ENCODE measurements at regions not wholly inside any gene's neighbourhood (a gene's known extent, or its start where the extent isn't known, plus 50 kb on each side); places are given as distances from the start of the nearest gene placed in this dataset.

DNA sequence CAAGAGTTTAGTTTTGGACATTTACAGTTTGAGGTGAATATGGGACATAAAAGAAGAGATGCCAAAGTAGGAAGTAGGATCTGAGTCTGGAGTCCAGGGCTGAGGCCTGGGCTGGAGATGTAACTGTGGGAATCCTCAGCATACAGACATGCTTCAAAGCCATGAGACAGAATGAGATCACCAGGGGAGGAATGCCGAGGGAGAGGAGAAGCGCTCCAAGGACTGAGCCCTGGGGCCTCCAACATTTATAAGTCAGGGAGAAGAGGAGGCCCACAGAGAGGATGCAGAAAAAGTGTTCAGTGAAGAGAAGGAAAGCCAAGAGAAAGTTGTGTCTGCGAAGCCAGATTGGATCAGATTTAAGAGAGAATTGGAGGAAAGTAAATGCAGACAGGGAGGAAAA lies 277.5 kb upstream of the MYOCD start:
- DNase-seq, result no peak

DNA sequence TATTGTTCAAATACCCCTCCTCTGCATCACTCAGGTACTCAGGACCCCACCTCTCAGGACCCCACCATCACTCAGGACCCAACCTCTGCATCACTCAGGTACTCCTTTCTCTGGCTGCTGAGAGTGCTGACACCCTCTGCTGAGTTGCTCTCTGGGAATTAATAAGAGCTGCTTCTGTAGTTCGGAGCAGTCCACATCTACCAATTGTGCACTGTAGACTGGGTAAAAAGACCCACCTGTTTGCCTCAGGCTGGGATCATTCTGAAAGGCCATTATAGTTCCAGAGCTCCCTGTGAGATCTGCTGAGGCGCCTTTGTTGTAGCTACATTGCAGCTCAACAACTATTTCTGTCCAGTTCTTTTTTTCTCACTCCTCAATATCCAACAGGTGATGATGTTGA lies 276.3 kb upstream of the MYOCD start:
- DNase-seq, result no peak

DNA sequence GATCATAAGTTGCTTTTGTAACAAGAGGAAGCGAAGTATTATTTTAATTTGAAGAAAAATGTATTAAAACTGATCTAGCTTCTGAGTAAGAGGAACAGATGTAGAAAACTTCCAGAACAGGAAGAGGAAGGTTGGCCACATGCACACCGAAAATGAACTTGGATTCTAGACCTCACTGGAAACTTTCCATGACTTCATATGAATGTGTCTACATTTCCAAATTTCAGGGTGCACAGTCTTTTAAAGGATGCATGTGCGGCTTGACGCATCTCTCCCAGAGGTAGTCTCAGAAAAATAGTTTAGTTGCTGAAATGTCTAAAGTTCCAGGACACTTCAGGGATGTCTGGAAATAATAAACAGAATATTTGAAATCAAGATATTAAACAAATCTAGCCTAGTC lies 275.1 kb upstream of the MYOCD start:
- DNase-seq, result no peak

DNA sequence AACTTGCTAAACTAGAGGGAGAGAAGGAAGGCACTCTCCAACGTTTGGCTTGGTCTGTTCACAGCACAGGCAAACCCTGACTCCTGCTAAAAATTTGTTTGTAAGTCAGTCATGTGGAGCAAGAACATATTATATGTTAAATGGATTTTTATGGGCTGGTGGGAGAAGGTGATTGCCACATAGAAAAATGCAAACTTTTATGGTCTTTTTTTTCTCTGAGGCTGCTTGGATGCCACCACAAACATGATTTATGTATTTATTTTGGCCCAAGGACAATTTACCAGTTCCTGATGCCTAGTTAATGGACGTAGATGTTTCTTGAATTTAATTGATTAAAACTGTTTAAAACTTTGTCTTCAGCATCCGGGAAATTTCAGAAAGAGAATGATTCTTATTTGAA lies 274.2 kb upstream of the MYOCD start:
- DNase-seq, result no peak

DNA sequence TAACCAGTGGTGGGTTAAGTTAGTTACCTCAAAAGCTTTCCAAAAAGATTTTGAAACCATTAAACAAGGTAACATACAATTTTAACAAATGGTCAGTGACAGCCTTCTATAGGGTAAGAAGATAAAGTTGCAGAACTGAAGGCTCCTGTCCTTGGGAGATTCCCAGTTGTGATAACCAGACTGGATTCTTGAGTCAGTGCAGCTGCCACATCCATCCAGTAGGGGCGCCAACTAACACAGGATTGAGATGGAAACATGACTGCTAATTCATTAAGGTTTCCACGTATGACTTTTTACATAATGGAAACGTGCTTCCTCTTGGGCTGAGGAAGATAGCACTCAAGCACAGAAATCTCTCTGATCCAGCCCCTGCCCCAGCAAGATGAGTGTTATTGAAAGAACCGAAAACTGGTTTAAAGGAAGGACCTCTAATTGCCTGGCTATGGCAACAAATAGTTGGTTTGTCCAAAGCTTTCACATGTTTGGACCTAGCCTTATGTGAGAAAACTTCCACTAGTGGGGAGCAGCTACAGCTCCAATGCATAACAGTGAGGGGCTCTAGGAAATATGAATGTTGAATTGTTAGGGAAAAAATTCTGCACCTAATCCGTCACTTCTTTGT lies 269.8 kb upstream of the MYOCD start:
- DNase-seq, result no peak

DNA sequence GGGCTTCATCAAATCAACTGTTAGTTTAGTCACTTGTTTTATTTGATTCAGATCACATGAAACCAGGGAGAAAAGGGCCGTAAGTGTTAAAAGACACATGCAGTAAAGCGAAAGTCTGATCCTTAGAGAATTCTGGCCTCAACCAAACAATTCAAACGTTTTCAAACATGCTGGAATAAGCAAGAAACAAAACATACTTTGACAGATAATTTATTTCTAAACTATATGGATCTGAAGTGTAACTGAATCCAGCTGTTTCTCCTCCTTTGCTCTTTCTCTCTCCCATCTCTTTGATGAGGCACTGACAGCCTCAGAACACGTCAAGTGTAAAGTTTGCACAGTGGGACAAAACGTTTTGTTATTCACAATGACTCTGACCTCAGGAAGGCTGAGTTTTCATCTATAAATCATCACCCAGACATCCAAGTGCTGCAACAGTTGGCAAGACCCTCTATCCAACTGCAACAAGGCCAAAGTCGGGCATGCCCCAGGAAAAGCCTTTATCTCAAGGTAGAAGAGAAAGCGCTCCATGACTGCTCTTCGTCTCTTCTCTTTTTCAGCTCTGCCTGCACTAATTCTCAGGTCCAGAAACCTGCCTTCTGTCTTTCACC lies 267.1 kb upstream of the MYOCD start:
- no peak for DNase-seq

DNA sequence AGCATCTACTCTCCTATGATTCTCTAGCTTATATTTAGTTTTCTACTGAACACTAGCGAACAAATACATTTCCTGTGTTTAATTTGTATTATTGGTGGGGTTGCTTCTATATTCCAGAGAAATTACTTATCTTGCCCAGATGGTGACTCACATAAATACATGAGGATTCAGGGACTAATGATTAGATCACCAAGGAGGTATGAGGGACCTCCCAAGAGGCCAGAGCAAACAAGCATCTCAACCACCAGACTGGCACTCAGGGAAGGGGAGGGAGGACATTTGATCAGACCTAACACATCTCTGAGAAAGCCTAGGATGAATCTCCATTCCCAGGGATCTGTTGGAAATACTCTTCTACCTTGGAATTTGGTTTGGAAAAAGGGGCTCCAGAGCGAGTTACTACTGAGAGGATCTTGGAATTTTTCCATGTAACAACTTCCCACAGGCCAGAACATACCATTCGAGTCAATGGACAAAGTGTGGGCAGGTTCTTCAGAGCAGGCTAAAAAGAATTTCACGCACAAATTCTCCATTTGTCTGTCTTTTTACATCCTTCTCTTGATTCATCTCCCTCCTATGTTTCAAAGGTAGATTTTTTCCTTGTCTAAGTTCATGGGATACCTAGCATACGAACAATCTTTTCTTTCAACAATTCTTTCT lies 262.6 kb upstream of the MYOCD start:
- no peak for DNase-seq

DNA sequence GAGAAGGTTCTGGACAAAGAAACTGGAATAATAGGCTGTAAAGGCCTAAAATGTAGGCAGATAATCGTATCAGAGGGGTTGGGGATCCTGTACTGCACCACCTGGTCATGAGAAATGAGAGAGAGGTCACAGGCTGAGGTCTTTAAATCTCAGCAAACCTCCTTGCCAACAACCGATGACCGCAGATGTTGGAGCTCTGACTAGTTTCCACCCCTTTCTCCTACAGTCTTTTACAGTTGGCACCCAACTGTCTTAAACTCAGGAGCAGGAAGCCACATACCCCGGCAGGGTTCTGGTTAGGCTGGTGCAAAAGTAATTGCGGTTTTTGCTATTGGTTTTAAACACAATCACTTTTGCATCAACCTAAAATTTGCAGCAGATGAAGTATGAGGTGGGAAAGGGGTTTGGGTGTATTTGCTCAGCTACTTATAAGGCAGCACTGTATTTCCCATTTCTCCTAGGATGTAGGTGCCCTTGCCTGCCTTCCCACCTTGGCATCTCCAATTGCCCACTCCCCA lies 261.8 kb upstream of the MYOCD start:
- no peak for DNase-seq

DNA sequence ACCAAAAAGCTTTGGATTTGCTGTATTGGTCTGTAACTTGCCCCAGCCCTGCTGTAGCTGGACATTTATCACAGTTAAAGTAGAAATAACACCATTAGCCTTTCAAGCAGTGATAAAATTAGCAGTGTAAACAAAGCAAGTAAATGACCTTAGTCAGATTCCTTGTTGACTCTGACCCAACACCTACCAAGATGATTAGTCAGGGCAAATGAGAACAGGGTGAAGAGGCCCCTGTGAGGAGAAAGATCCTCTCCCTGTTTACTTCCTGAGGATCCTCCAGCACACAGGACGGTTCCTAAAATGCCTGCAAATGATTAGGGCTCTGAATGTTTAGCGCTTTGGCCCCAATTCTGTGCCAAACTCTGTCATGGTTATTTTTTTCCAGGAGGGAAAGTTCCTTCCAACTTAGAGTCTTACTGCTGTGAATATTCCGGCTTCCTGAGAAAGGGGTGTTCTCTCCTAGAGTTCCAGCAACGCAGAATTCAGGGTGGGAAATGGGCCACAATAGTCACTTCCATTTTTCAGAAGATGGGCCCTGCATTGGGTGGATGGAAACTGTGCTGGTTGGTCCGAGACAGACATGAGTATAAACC lies 259.0 kb upstream of the MYOCD start:
- no peak for DNase-seq

DNA sequence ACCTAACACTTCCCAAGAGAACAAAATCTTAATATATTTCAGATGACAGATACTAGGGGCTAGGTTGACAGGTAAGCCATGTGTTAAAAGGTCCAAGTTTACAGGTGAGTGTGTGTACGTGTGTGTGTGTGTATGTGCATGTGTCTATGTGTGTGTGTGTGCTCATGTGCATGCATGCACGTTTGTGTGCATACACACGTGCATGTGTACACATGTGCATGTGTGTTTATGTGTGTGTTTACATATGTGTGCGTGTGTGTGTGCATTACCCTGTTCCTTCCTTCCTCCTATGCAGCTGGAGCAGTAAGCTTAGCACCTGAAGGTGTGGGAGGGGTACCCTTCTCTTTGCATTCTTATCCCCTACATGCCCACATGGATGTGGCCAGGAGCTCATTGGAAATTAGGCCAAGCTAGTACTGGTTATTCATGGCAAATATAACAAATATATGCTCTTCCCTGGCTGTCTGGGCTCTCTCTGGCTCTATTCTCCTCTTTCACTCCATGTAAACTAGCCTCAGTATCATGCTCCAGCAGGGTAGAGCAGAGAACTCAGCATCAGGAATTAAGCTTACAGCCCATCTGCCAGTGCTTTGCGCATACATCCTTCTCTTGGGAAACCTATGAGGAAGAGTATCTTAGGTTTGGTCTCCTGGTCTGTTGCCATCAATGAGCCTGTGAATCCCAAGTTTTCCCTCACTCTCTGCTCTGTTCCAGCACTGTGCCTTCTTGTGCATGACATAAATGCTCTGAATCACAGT lies 258.0 kb upstream of the MYOCD start:
- DNase-seq, result no peak

DNA sequence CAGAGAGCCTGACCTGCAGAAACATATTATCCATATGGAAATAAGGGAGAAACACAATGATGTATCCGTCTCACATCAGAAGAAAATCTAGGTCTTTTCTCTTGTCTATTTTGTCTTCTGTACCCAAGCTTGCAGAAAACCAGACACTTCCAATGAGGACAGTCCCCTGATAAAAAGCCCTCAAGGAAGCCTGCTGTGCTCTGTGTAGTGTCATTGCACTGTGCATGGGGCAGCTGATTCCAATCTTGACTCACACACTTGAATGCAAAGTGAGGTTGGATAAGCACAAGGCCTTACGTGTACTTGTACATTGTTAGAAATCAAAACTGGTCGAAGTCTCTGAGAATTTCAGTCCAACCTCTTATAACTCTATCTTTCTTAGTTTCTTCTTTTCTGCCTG lies 256.6 kb upstream of the MYOCD start:
- no peak for DNase-seq

DNA sequence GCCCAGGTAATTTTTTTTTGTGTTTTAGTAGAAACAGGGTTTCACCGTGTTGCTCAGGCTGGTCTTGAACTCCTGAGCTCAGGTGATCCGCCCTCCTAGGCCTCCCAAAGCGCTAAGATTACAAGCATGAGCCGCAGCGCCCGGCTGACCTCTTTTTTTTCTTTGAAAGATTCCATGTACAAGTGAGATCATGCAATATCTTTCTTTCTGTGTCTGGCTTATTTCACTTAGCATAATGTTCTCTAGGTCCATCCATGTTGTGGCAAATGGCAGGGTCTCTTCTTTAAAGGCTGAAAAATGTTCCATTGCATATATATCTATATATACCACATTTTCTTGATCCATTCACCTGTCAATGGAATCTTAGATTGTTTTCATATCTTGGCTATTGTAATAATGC lies 255.0 kb upstream of the MYOCD start:
- DNase-seq, result no peak

DNA sequence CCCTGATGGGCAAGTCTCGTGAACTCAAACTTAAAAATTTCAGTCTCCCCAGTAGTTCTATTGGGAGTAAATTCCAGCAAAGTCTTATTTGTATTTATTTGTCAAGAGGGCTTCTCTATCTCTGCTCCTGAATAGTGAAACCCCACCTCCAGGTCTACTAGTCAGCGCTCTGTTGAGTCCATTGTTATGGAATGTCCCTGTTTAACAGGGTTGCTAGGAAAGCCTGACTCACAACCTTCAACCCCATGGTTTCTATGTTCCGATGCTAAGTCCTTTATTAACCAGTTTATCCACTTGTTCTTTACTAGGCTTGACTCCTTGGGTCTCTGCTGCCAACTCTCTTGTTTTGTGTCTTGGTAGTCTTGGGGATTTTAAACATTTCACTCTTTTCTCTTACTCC lies 250.7 kb upstream of the MYOCD start:
- no peak for DNase-seq

DNA sequence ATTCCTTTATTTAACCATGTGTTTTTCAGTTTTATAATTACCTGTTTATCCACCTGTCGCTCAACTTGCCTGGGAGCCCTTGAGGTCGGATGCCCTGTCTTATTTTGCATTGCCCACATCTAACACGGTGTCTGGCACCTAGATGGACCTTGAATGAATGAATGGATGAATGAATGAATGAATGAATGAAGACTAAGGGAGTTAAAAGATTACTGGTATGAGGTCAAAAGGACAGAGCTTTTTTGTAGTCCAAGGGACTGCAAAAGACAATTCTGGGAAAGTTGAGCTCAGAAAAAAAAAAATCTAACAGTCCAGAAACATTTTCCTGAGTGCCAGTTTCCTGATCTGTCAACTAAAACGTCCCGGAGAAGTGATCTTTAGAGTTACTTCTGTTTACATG lies 244.6 kb upstream of the MYOCD start:
- DNase-seq, result no peak

DNA sequence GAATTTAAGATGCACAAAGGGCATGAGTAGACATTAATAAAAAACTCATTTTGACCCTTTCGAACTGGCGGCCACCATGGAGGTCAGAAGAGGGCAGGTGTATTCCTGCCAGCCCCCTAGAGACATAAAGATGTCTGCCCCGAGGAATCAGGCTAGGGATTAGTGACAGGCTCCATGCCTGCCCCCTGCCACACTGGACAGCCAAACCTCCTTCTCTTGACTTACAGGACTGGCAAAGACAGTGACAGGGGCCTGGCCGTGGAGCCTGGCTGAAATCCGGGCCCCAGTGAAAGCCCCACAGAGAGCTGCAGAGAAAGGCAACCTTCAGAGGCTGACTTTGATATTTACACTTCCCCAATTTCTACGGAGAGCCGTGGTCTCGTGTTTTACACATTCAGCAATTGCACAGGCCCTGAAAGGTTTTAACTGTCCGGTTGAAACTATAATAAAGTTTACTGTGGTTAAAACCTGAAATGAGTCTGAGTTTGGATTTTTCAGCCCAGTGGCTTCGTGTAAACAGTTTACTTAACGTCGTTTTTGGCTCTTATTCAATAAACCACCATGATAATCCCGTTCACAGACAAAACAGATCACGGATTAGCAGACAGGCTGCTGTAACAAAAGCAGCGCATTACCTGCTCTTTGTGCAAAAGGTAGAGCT lies 243.9 kb upstream of the MYOCD start:
- DNase-seq, result no peak

DNA sequence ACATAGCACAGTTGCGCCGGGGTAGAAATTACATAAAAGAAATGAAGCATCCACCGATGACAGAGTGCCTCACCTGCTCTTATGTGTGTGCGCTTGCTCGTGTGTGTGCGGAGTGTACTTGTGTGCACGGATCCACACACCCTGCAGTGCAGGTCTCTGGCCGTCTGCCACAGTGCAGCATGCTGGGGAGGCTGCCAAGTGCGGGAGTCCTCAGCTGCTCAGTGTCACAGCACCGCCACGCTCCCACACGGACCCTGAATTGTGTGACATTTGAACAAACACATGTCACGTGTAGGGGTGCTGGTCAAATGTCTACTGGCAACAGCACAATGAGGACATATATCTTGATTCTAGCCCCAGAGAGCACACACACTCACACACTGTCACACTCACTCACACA lies 243.0 kb upstream of the MYOCD start:
- no peak for DNase-seq

DNA sequence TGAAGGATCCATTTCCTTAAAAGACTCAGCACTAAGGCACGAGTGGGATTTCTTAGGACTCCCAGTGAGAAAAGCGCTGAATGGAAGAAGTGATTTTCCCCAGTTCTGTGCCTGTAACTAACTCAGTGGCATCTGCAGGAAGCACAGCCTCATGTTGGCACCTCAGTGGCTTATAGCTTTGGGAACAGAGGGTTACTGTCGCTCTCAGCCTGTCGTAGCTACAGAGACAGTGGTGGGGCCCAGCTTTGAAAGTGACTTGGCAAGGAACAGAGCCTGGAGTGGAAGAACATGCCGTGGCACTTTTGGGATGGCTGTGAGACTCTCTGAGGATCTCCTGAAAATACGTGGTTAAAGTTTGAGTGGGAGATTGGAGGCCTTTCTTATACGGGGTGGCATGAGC lies 242.4 kb upstream of the MYOCD start:
- DNase-seq, result no peak

DNA sequence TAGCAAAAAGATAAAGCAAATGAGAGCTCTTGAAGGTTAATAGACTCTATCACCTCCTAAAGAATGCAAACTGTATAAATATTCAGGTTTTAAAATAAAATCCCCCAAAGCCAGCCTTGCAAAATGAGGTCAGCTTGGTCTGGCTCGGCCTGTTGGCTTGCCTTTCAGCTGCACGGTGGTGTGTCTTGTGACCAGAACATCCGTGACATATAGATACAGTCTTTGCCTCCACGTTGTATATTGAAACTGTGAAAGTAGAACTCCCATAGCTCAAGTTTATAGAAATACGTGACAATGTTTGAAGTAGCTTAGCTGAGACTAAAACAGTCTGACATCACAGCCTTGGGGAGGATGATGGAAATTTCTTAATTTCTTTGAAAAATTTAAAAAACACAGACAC lies 236.6 kb upstream of the MYOCD start:
- DNase-seq, result no peak

DNA sequence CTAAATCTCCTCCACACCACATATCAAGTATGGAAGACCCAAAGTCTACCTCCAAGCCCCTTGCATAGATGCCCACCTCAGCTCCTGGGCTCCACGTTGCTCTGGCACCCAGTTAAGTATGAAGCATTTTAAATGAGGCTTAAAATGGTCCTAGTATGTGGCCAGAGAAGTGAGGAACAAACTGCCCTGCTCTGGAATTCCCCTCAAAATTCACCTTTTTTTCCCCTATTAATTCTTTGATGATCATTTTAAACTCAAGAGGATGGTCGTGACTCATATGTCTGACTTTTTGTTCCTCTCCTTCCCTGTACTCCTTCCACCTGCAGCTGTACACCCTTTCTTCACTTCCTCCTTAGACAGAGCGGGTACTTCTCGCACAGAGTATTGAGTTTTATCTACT lies 234.5 kb upstream of the MYOCD start:
- no peak for DNase-seq

DNA sequence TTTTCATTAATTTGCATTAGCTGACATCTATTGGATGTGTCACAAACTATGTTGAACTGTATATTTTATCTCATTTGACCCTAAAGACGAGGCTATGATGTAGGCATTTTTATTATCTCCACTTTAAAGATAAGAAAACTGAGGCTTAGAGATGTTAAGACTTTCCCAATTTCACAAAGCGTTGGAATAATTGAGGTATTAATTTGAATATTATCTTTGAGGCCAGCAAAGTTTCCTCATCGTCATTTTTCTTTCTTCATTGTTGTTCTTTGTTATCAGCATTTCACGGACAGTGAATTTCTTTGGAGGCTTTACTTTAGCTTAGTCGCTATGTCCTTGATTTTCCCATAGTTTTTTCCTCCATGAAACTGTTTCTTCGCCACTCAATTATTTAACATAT lies 227.5 kb upstream of the MYOCD start:
- no peak for DNase-seq

DNA sequence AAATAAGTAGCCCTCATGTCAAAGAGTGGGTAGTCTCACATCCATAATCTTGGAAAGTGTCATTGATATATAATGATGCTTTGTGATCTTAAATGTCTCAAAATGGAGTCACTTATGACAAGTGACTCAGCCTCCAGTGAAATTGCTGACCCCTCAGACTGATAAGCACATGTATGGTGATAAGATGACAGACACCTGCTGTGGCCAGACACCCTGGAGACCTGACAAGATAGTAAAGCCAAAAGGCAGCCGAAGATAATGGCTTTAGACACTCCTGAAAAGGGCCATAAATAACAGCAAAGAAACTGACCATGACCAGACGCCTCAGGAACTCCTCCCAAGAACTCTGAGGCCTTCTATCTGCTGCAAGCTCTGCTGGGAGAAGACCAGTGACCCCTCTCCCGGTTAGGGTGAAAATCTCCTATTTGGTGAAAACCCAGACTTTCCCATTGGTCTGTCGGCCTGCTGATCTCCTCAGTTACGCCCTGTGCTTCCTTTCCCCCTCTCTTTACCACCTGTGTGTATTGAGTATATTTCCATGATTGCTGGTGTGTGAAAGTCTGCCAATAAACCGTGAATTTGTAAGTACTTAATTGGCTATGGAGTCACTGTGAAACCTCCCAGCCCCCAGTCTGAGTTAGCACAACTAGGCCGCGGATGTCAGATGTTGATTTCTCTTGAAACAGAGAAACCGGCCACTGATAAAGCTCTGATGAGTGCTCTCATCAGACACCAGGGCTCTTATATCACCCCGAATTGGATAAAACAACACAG lies 226.7 kb upstream of the MYOCD start:
- DNase-seq, result no peak

DNA sequence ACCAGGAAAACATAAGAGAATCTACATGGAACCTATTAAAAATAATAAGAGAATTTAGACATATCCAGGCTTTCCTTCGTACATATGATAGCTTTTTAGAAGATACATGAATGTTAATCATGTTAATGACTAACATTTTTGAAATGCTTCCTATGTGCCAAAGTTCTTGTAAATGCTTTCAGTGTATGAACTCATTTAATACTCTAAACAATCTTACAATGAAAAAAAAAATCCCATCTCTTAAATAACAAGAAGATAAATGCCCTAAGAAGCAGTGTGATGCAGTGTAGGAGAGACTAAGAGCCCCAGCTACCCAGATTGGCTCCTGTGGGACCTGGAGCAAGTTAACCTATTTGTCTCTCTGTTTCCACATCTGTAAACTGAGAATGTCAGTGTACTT lies 220.4 kb upstream of the MYOCD start:
- no peak for DNase-seq

Measured in inflammatory macrophage treated with lipopolysaccharide for 1 hour (primary cell).